ENCODE measurements at regions not wholly inside any gene's neighbourhood (a gene's known extent, or its start where the extent isn't known, plus 50 kb on each side); places are given as distances from the start of the nearest gene placed in this dataset.
A peak's percentile ranks its signal among the peaks of the same experiment; 100 is the strongest.

GRCh38 chr4:121535351-121535750 is 154.5 kb upstream of the QRFPR start:
- peak in 1 of 2 experiments; percentile 26; a peak in 2 of 4 replicates for TF ChIP-seq CTCF (conservative IDR thresholded peaks at IDR 0.05; ENCODE audit: low read depth in 2 of 2)
- TF ChIP-seq POLR2AphosphoS5 (IDR thresholded peaks at IDR 0.05; ENCODE audit: low read depth) = no peak
- no peak for TF ChIP-seq JUNB (IDR thresholded peaks at IDR 0.05; ENCODE audit: unreplicated experiment)
- no peak for TF ChIP-seq EZH2phosphoT487 (IDR thresholded peaks at IDR 0.05; ENCODE audit: unreplicated experiment)
- TF ChIP-seq EZH2 (IDR thresholded peaks at IDR 0.05; ENCODE audit: low read depth, unreplicated experiment) = no peak
- TF ChIP-seq ZNF331 (CRISPR knock-in tag; IDR thresholded peaks at IDR 0.05; ENCODE audit: low read depth) = no peak
- no peak for TF ChIP-seq CREB1 (CRISPR knock-in tag; IDR thresholded peaks at IDR 0.05; ENCODE audit: low read depth)

Data from GM23338 (cell line).